Ovary (tissue), 7 donors: ENCODE measurements at regions not wholly inside any gene's neighbourhood (a gene's known extent, or its start where the extent isn't known, plus 50 kb on each side); places are given as distances from the start of the nearest gene placed in this dataset.

ENCODE experiments used
- DNase-seq, 5 donors: peaks; one replicate each; pipeline ENCODE4 v3.0.0-alpha.2; 2019 to 2020
- H3K27ac ChIP-seq, 2 donors: fragments of 200-600 bp; one replicate each; pipeline versions ENCODE4 v1.5.1 to v1.8.0; 2019 to 2022
- H3K27me3 ChIP-seq: fragments of 200-600 bp; one replicate; pipeline ENCODE4 v1.8.0; 2022
- H3K36me3 ChIP-seq: fragments of 200-600 bp; sonication (generic); one replicate; pipeline ENCODE4 v1.5.1; 2019
- H3K4me1 ChIP-seq: one replicate; pipeline ENCODE4 v1.8.1; 2013; ENCODE audit warnings: mild to moderate bottlenecking, moderate library complexity; ENCODE audit not compliant: insufficient read depth
- H3K4me3 ChIP-seq: fragments of 200-600 bp; sonication (generic); one replicate; pipeline ENCODE4 v1.5.1; 2017
- H3K9me3 ChIP-seq, 2 donors: fragments of 200-600 bp in 1 of 2; sonication (generic) in 1 of 2; one replicate each; pipeline versions ENCODE4 v1.5.1 to v1.8.1; 2013 to 2019; ENCODE audit warnings: mild to moderate bottlenecking in 1 of 2, moderate library complexity in 1 of 2
- CTCF ChIP-seq, 3 donors: fragments of 450-650 bp in 2 of 3; fragments of 200-600 bp in 1 of 3; IDR thresholded peaks; one replicate each; pipeline versions ENCODE4 v1.5.1 to v1.8.0; 2016 to 2022; ENCODE audit warnings: antibody characterized with exemption in 3 of 3, mild to moderate bottlenecking in 1 of 3
- EP300 ChIP-seq: sonication (generic); formaldehyde crosslinking; IDR thresholded peaks from one replicate; pipeline ENCODE4 v1.6.1; 2017; ENCODE audit warnings: antibody characterized with exemption
- POLR2A ChIP-seq: fragments of 450-650 bp; IDR thresholded peaks from one replicate; pipeline ENCODE4 v1.6.1; 2017; ENCODE audit warnings: antibody characterized with exemption, mild to moderate bottlenecking, moderate library complexity
- WGBS, 3 donors: extraction: QIAGEN DNeasy Blood & Tissue Kit in 1 of 3; methylation state at CpG; one replicate each; pipeline versions ENCODE4 v1.1.5 to v1.1.7; 2013 to 2017; 5-methylcytosine and 5-hydroxymethylcytosine counted together
- intact Hi-C, 4 donors: fragments of 100-400 bp; cut with DNase I; formaldehyde crosslinking; loops; one replicate each; pipeline versions ENCODE4 v1.11.0 to v1.15.1; 2022 to 2023
- donor health status: DM: no; HTN: no; CAD: no; lungs with moderate emphysema.
- donor health status: DM: no; HTN: no; CAD: no.
- donor health status: Bipolar disorder and iron deficiency.
- donor health status: DM: no; HTN: no; CAD: no.
- donor health status: DM: yes; HTN: yes; CAD: no.

- WGBS, 3 donors, result 89 to 98% (median 94%) methylated on average over 3 of the region's 3 CpGs
Measured at GRCh38 chr2:175355246-175355645, 173.7 kb upstream of the ATP5MC3 start.

GRCh38 chr2:175353275-175353674 is 171.8 kb upstream of the ATP5MC3 start:
- no peak overlapping the region for H3K4me3 ChIP-seq
- intact Hi-C loops, result no loop called here
- no peak overlapping the region for H3K27ac ChIP-seq
- no peaks in the 10 kb centered on the region for H3K36me3 ChIP-seq
- no peaks in the 10 kb centered on the region for H3K4me1 ChIP-seq
- WGBS, 3 donors, result 70 to 86% (median 72%) methylated on average over 6 of the region's 6 CpGs
- TF ChIP-seq CTCF (IDR thresholded peaks at IDR 0.05) (no peak), POLR2A (no peak), EP300 (no peak)
- no peak for DNase-seq
- H3K9me3 ChIP-seq, result no peaks in the 10 kb centered on the region
- no peaks in the 10 kb centered on the region for H3K27me3 ChIP-seq

More at GRCh38 chr2:175355246-175355645, 173.7 kb upstream of the ATP5MC3 start:
- intact Hi-C loops, result no loop called here
- no peaks in the 10 kb centered on the region for H3K27me3 ChIP-seq
- TF ChIP-seq EP300 (no peak), POLR2A (no peak), CTCF (IDR thresholded peaks at IDR 0.05) (no peak)
- H3K4me1 ChIP-seq, result no peaks in the 10 kb centered on the region
- H3K9me3 ChIP-seq, result no peaks in the 10 kb centered on the region
- no peak overlapping the region for H3K4me3 ChIP-seq
- DNase-seq, result no peak
- no peak overlapping the region for H3K27ac ChIP-seq
- H3K36me3 ChIP-seq, result no peaks in the 10 kb centered on the region

- Histone ChIP-seq H3K36me3 (no peaks in the 10 kb centered on the region), H3K4me1 (no peaks in the 10 kb centered on the region), H3K4me3 (no peak overlapping the region), H3K27me3 (no peaks in the 10 kb centered on the region), H3K9me3 (no peaks in the 10 kb centered on the region), H3K27ac (no peak overlapping the region)
- intact Hi-C loops, result no loop called here
- 73 to 79% (median 79%) methylated on average over 2 of the region's 2 CpGs for WGBS, 3 donors
- DNase-seq, result no peak
- no peak for TF ChIP-seq POLR2A
- TF ChIP-seq CTCF (IDR thresholded peaks at IDR 0.05), result no peak
- no peak for TF ChIP-seq EP300
Measured at GRCh38 chr2:175351512-175351911, 170.0 kb upstream of the ATP5MC3 start.

GRCh38 chr2:175350105-175350504 is 168.6 kb upstream of the ATP5MC3 start:
- WGBS, 3 donors, result 64 to 75% (median 74%) methylated on average over 5 of the region's 5 CpGs
- intact Hi-C loops, result no loop called here
- no peaks in the 10 kb centered on the region for H3K9me3 ChIP-seq
- no peaks in the 10 kb centered on the region for H3K27me3 ChIP-seq
- no peaks in the 10 kb centered on the region for H3K4me1 ChIP-seq
- H3K4me3 ChIP-seq, result no peak overlapping the region
- no peak overlapping the region for H3K27ac ChIP-seq
- TF ChIP-seq CTCF (IDR thresholded peaks at IDR 0.05) (no peak), EP300 (no peak)
- H3K36me3 ChIP-seq, result no peaks in the 10 kb centered on the region
- DNase-seq, result no peak

GRCh38 chr2:175342085-175342484 is 160.6 kb upstream of the ATP5MC3 start:
- no peaks in the 10 kb centered on the region for H3K4me1 ChIP-seq
- H3K27ac ChIP-seq, result no peak overlapping the region
- intact Hi-C loops, result no loop called here
- no peak overlapping the region for H3K4me3 ChIP-seq
- no peaks in the 10 kb centered on the region for H3K36me3 ChIP-seq
- H3K9me3 ChIP-seq, result peaks cover 0 to 7% of the 10 kb centered on the region in 2 donors
- no peak for TF ChIP-seq CTCF (IDR thresholded peaks at IDR 0.05)
- TF ChIP-seq POLR2A, result no peak
- TF ChIP-seq EP300, result no peak
- no peaks in the 10 kb centered on the region for H3K27me3 ChIP-seq
- DNase-seq, result no peak
